Rectal smooth muscle tissue (tissue), 1 donor: ENCODE measurements at regions not wholly inside any gene's neighbourhood (a gene's known extent, or its start where the extent isn't known, plus 50 kb on each side); places are given as distances from the start of the nearest gene placed in this dataset.

Experiments
- H3K27ac ChIP-seq: one replicate; pipeline ENCODE4 v1.7.0; 2013; ENCODE audit warnings: low read depth, low read length, inconsistent platforms
- H3K27me3 ChIP-seq: one replicate; pipeline ENCODE4 v1.7.0; 2013; ENCODE audit warnings: low read length; ENCODE audit not compliant: control insufficient read depth, insufficient read depth
- H3K36me3 ChIP-seq: one replicate; pipeline ENCODE4 v1.7.0; 2013; ENCODE audit warnings: low read length; ENCODE audit not compliant: control insufficient read depth, insufficient read depth
- H3K4me1 ChIP-seq: one replicate; pipeline ENCODE4 v1.7.0; 2013; ENCODE audit warnings: low read length; ENCODE audit not compliant: control insufficient read depth, insufficient read depth
- H3K4me3 ChIP-seq: one replicate; pipeline ENCODE4 v1.7.0; 2013; ENCODE audit warnings: low read length
- H3K9ac ChIP-seq: one replicate; pipeline ENCODE4 v1.7.0; 2013; ENCODE audit warnings: low read length

GRCh38 chr6:103937389-103937788 is 922.3 kb downstream of the HACE1 start:
- no peaks in the 10 kb centered on the region for H3K27me3 ChIP-seq

GRCh38 chr6:103925317-103925716 is 934.4 kb downstream of the HACE1 start:
- no peak overlapping the region for H3K27ac ChIP-seq
- H3K4me3 ChIP-seq: no peak overlapping the region
- no peaks in the 10 kb centered on the region for H3K36me3 ChIP-seq
- H3K4me1 ChIP-seq: no peaks in the 10 kb centered on the region
- no peak overlapping the region for H3K9ac ChIP-seq
- no peaks in the 10 kb centered on the region for H3K27me3 ChIP-seq

More at GRCh38 chr6:103937389-103937788, 922.3 kb downstream of the HACE1 start:
- Histone ChIP-seq H3K36me3 (no peaks in the 10 kb centered on the region), H3K4me3 (no peak overlapping the region), H3K9ac (no peak overlapping the region), H3K27ac (no peak overlapping the region), H3K4me1 (no peaks in the 10 kb centered on the region)

GRCh38 chr6:103910018-103910417 is 949.7 kb downstream of the HACE1 start:
- H3K9ac ChIP-seq: no peak overlapping the region
- H3K27me3 ChIP-seq: no peaks in the 10 kb centered on the region
- no peaks in the 10 kb centered on the region for H3K4me1 ChIP-seq
- H3K4me3 ChIP-seq: no peak overlapping the region
- no peaks in the 10 kb centered on the region for H3K36me3 ChIP-seq
- H3K27ac ChIP-seq: no peak overlapping the region

DNA sequence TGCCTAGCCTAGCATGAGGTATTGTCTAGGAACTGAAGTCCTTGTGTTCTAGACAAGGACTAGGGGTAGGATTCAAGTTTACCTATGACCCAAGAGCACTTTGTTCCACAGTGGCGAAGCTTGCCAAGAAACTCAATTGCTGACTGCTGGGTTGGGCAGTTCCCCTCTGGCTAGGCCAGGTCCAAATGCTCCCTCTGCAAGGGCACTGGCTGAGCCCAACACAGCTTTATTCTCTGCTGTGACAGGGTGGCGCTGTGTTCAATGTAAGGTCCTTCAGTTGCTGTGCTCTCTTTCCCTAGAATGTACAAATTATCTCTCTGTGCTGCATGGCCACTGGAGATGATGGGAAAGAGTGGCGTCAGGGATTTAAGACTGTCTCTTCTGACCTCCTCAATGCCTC is 950.8 kb downstream of the HACE1 start:
- no peak overlapping the region for H3K4me3 ChIP-seq
- no peaks in the 10 kb centered on the region for H3K36me3 ChIP-seq
- no peak overlapping the region for H3K9ac ChIP-seq
- no peak overlapping the region for H3K27ac ChIP-seq
- H3K27me3 ChIP-seq: no peaks in the 10 kb centered on the region
- H3K4me1 ChIP-seq: no peaks in the 10 kb centered on the region

- Histone ChIP-seq H3K27me3 (no peaks in the 10 kb centered on the region), H3K36me3 (no peaks in the 10 kb centered on the region)
Measured at GRCh38 chr6:103895136-103895535, 964.6 kb downstream of the HACE1 start.

GRCh38 chr6:103893141-103893581 is 966.6 kb downstream of the HACE1 start:
- no peak overlapping the region for H3K4me3 ChIP-seq
- no peaks in the 10 kb centered on the region for H3K27me3 ChIP-seq
- no peaks in the 10 kb centered on the region for H3K36me3 ChIP-seq
- H3K9ac ChIP-seq: no peak overlapping the region
- no peak overlapping the region for H3K27ac ChIP-seq
- no peaks in the 10 kb centered on the region for H3K4me1 ChIP-seq

More at GRCh38 chr6:103895136-103895535, 964.6 kb downstream of the HACE1 start:
- no peak overlapping the region for H3K27ac ChIP-seq
- no peaks in the 10 kb centered on the region for H3K4me1 ChIP-seq
- no peak overlapping the region for H3K4me3 ChIP-seq
- no peak overlapping the region for H3K9ac ChIP-seq

DNA sequence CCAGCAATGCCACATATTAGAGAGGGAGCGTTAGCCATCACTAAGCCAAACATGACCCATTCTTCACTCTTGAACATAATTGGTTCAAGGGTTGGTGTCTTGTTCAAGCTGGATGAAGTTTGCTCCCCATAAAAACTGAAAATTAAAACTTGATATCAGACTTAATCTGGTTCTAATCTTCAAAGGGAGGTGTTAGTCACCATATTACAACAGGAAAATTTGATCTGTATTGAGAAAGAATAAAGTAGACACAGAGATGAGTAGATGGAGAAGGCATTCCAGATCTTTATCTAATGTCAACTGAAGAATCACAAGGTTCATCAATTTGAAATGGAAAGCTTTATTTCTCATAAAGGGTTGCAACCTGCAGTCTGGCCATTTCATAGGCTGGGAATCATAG is 972.8 kb downstream of the HACE1 start:
- no peaks in the 10 kb centered on the region for H3K36me3 ChIP-seq
- H3K4me3 ChIP-seq: no peak overlapping the region

DNA sequence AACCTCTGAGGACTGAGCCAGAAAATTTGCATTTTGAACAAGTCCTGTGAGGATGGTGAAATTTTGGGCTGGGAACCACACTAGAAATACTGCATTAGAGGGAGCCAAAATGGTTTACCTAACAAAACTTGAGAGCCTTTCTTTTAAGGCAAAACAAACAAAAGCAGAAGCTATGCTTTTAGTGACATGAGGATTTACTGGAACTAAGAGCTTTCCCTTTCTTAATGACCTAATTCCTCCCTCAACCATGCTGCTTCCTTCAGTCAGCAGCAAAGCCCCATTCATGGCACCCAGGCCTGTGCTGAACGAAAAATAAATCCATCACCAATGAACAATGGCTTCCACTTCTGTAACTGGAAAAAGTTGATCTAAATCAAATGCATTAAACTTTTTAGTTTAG is 974.3 kb downstream of the HACE1 start:
- H3K27me3 ChIP-seq: no peaks in the 10 kb centered on the region
- H3K4me3 ChIP-seq: no peak overlapping the region
- H3K9ac ChIP-seq: no peak overlapping the region
- no peak overlapping the region for H3K27ac ChIP-seq
- H3K4me1 ChIP-seq: no peaks in the 10 kb centered on the region
- no peaks in the 10 kb centered on the region for H3K36me3 ChIP-seq

More for the DNA sequence above, 972.8 kb downstream of the HACE1 start:
- H3K9ac ChIP-seq: no peak overlapping the region
- no peaks in the 10 kb centered on the region for H3K27me3 ChIP-seq
- no peaks in the 10 kb centered on the region for H3K4me1 ChIP-seq
- H3K27ac ChIP-seq: no peak overlapping the region

DNA sequence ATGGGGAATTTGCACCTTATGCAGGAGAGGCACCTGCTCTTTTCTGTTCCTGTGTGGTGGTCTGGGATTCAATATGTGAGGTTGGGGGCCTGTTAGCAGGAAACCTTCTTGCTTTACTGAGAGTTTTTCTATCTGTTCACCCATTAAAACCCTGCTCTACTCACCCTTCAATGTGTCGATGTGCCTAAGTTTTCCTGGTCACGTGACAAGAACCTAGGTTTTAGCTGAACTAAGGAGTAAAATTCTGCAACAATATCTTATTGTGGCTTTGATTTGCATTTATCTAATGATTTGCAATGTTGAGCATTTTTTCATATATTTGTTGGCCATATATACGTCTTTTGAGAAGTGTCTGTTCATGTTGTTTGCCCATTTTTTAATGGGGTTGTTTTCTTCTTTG is 979.9 kb downstream of the HACE1 start:
- no peaks in the 10 kb centered on the region for H3K27me3 ChIP-seq
- H3K36me3 ChIP-seq: no peaks in the 10 kb centered on the region
- no peak overlapping the region for H3K4me3 ChIP-seq
- H3K9ac ChIP-seq: no peak overlapping the region
- no peak overlapping the region for H3K27ac ChIP-seq
- no peaks in the 10 kb centered on the region for H3K4me1 ChIP-seq

GRCh38 chr6:103875221-103875620 is 984.5 kb downstream of the HACE1 start:
- no peaks in the 10 kb centered on the region for H3K27me3 ChIP-seq
- H3K4me3 ChIP-seq: no peak overlapping the region
- H3K36me3 ChIP-seq: no peaks in the 10 kb centered on the region
- H3K27ac ChIP-seq: no peak overlapping the region
- no peaks in the 10 kb centered on the region for H3K4me1 ChIP-seq
- H3K9ac ChIP-seq: no peak overlapping the region

DNA sequence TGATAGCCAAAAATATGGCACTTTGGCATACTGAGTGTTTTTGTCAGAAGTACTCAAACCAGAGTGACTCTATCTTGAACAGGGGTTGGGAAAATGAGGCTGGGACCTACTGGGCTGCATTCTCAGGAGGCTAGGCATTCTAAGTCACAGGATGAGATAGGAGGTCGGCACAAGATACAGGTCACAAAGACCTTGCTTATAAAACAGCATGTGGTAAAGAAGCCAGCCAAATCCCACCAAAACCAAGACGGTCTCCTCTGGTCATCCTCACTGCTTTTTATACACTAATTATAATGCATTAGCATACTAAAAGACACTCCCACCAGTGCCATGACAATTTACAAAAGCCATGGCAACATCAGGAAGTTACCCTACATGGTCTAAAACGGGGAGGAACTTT is 985.1 kb downstream of the HACE1 start:
- H3K27me3 ChIP-seq: no peaks in the 10 kb centered on the region
- no peak overlapping the region for H3K9ac ChIP-seq
- no peak overlapping the region for H3K4me3 ChIP-seq
- no peak overlapping the region for H3K27ac ChIP-seq
- H3K36me3 ChIP-seq: no peaks in the 10 kb centered on the region
- no peaks in the 10 kb centered on the region for H3K4me1 ChIP-seq

DNA sequence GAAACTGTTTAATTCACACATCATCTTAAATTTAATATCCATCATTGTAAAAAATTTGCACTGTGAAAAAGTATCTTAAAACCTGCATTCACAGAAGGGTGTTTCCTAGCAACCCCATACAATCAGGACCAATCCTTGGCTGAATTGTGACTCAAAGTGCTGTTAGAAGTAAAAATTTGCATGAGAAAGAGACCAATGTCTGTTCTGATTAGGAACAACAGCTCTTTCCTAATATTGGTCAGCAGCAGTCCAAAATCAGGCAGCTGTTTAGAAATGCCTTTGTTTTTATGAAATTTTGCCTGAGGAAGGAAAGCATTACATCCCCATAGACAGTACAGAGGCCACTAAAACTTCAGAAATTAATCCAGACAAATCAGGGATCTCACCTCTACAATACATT is 987.0 kb downstream of the HACE1 start:
- Histone ChIP-seq H3K27ac (no peak overlapping the region), H3K36me3 (no peaks in the 10 kb centered on the region), H3K4me1 (no peaks in the 10 kb centered on the region), H3K27me3 (no peaks in the 10 kb centered on the region), H3K9ac (no peak overlapping the region), H3K4me3 (no peak overlapping the region)

GRCh38 chr6:103872233-103872632 is 987.5 kb downstream of the HACE1 start:
- no peaks in the 10 kb centered on the region for H3K4me1 ChIP-seq
- no peaks in the 10 kb centered on the region for H3K27me3 ChIP-seq
- no peak overlapping the region for H3K27ac ChIP-seq
- H3K9ac ChIP-seq: no peak overlapping the region
- H3K4me3 ChIP-seq: no peak overlapping the region
- H3K36me3 ChIP-seq: no peaks in the 10 kb centered on the region
